ENCODE measurements at regions not wholly inside any gene's neighbourhood (a gene's known extent, or its start where the extent isn't known, plus 50 kb on each side); places are given as distances from the start of the nearest gene placed in this dataset.

GRCh38 chr6:170212956-170213636 lies 77.8 kb downstream of the DLL1 start:
- H3K36me3 ChIP-seq (replicated peaks in 1 of 2; ENCODE audit: insufficient read depth in 1 of 2, low read depth in 2 of 2): no peaks in the 10 kb centered on the region
- peak in 1 of 4 donors; percentile 1 for DNase-seq
- H3K9me3 ChIP-seq: no peaks in the 10 kb centered on the region
- H3K4me3 ChIP-seq: no peak overlapping the region
- no peak for ATAC-seq
- H3K4me1 ChIP-seq: no peaks in the 10 kb centered on the region
- TF ChIP-seq POLR2A (IDR thresholded peaks at IDR 0.05): no peak
- TF ChIP-seq CTCF (IDR thresholded peaks at IDR 0.05): no peak
- no peak overlapping the region for H3K27ac ChIP-seq
- H3K27me3 ChIP-seq: no peaks in the 10 kb centered on the region
- intact Hi-C loops (cut with DNase I): no loop called here
- 85 to 92% methylated on average over 38 to 39 of the region's 40 CpGs for WGBS, 2 donors

GRCh38 chr6:170212051-170212756 lies 78.7 kb downstream of the DLL1 start:
- intact Hi-C loops (cut with DNase I): no loop called here
- DNase-seq (peak in 1 of 4 donors; percentile 1), ATAC-seq (no peak)
- WGBS, 2 donors: 88% methylated on average over 23 of the region's 23 CpGs
- Histone ChIP-seq H3K9me3 (no peaks in the 10 kb centered on the region), H3K27me3 (no peaks in the 10 kb centered on the region), H3K36me3 (replicated peaks in 1 of 2; ENCODE audit: insufficient read depth in 1 of 2, low read depth in 2 of 2) (no peaks in the 10 kb centered on the region), H3K4me1 (no peaks in the 10 kb centered on the region), H3K4me3 (no peak overlapping the region), H3K27ac (no peak overlapping the region)
- TF ChIP-seq POLR2A (IDR thresholded peaks at IDR 0.05) (no peak), CTCF (IDR thresholded peaks at IDR 0.05) (no peak)

- H3K9me3 ChIP-seq: no peaks in the 10 kb centered on the region
- no peak overlapping the region for H3K4me3 ChIP-seq
- no peaks in the 10 kb centered on the region for H3K4me1 ChIP-seq
- ATAC-seq (no peak), DNase-seq (peak in 1 of 4 donors; percentile 1)
- no peak overlapping the region for H3K27ac ChIP-seq
- H3K27me3 ChIP-seq: no peaks in the 10 kb centered on the region
- WGBS, 2 donors: 81 to 83% methylated on average over 9 to 14 of the region's 14 CpGs
- TF ChIP-seq CTCF (IDR thresholded peaks at IDR 0.05) (no peak), POLR2A (IDR thresholded peaks at IDR 0.05) (no peak)
- H3K36me3 ChIP-seq (replicated peaks in 1 of 2; ENCODE audit: insufficient read depth in 1 of 2, low read depth in 2 of 2): no peaks in the 10 kb centered on the region
- intact Hi-C loops (cut with DNase I): no loop called here
Observed at GRCh38 chr6:170211404-170212025, 79.4 kb downstream of the DLL1 start.

- intact Hi-C loops (cut with DNase I): no loop called here
- WGBS, 2 donors: 75 to 84% methylated on average over 11 of the region's 11 CpGs
- DNase-seq: no peak
- H3K27me3 ChIP-seq: no peaks in the 10 kb centered on the region
- no peak overlapping the region for H3K27ac ChIP-seq
- no peak for TF ChIP-seq CTCF (IDR thresholded peaks at IDR 0.05)
- no peak for TF ChIP-seq POLR2A (IDR thresholded peaks at IDR 0.05)
- H3K4me3 ChIP-seq: no peak overlapping the region
- ATAC-seq: no peak
- no peaks in the 10 kb centered on the region for H3K36me3 ChIP-seq (replicated peaks in 1 of 2; ENCODE audit: insufficient read depth in 1 of 2, low read depth in 2 of 2)
- no peaks in the 10 kb centered on the region for H3K9me3 ChIP-seq
- H3K4me1 ChIP-seq: no peaks in the 10 kb centered on the region
Observed at GRCh38 chr6:170210651-170211403, 80.1 kb downstream of the DLL1 start.

Data from body of pancreas (tissue), 4 donors.